ENCODE measurements at regions not wholly inside any gene's neighbourhood (a gene's known extent, or its start where the extent isn't known, plus 50 kb on each side); places are given as distances from the start of the nearest gene placed in this dataset.

DNA sequence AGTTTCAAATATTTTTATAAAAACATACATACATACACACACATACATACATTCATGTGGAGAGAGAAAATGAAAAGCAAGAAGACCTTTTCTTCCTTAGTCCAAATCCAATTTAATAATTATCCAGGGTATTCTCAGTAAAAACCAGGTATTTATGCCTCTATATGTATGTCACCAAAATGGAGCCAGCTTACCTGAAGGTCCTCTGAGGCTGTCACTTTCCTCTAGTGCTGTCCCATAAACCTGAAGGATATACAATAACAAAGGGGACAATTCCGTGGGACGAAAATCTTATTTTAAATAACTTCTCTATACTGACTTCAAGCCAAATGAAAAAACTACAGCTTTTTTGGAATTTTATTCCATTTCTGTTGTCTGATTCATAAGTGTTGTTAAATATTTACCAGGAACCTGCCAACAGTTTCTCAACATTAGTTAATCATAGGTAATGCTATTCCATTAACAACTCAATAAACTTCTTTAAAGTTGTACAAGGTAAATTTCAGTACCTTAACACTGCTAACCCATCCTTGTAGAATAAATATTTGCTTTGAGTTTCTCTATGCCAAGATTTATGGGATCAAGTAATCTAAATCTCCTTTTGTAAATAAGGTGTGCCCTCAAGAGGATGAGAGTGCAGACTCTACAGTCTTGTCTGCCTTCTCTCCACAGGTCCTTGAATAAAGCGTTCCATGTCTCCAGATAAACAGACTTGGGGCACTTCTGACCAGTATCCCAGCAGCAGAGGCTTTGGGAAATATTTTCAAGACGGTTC, 260.3 kb downstream of the AHR start:
- CTCF ChIA-PET (ENCODE audit: unreplicated experiment): no interaction called here
- Histone ChIP-seq H4K20me1 (ENCODE audit: insufficient read depth, low read length) (no peaks in the 10 kb centered on the region), H3K79me2 (ENCODE audit: insufficient read depth, low read depth, low read length) (no peaks in the 10 kb centered on the region), H3K4me1 (ENCODE audit: insufficient read depth, low read length, poor library complexity, severe bottlenecking) (no peaks in the 10 kb centered on the region), H2AFZ (ENCODE audit: low read length) (no peak overlapping the region), H3K4me3 (ENCODE audit: low read depth, low read length, poor library complexity, severe bottlenecking) (no peak overlapping the region), H3K9me3 (ENCODE audit: low read length) (no peaks in the 10 kb centered on the region), H3K27ac (ENCODE audit: low read depth, low read length, poor library complexity, severe bottlenecking) (no peak overlapping the region), H3K9me2 (ENCODE audit: insufficient read depth, low read length) (no peaks in the 10 kb centered on the region), H3K4me2 (ENCODE audit: low read length) (no peak overlapping the region), H3K36me3 (ENCODE audit: insufficient read depth, low read length) (no peaks in the 10 kb centered on the region)
- no peak for TF ChIP-seq EZH2phosphoT487 (IDR thresholded peaks at IDR 0.05; ENCODE audit: borderline replicate concordance, low read depth, low read length)
- TF ChIP-seq, protein P1, sequence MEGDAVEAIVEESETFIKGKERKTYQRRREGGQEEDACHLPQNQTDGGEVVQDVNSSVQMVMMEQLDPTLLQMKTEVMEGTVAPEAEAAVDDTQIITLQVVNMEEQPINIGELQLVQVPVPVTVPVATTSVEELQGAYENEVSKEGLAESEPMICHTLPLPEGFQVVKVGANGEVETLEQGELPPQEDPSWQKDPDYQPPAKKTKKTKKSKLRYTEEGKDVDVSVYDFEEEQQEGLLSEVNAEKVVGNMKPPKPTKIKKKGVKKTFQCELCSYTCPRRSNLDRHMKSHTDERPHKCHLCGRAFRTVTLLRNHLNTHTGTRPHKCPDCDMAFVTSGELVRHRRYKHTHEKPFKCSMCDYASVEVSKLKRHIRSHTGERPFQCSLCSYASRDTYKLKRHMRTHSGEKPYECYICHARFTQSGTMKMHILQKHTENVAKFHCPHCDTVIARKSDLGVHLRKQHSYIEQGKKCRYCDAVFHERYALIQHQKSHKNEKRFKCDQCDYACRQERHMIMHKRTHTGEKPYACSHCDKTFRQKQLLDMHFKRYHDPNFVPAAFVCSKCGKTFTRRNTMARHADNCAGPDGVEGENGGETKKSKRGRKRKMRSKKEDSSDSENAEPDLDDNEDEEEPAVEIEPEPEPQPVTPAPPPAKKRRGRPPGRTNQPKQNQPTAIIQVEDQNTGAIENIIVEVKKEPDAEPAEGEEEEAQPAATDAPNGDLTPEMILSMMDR (conservative IDR thresholded peaks at IDR 0.05; ENCODE audit: low read length): no peak
- DNase-seq (ENCODE audit: low spot score): no peak
- intact Hi-C loops (cut with micrococcal nuclease; ENCODE audit: unreplicated experiment): no loop called here
- POLR2A ChIA-PET: no interaction called here
- no TSS peak for BruUV-seq (replicated peaks)

DNA sequence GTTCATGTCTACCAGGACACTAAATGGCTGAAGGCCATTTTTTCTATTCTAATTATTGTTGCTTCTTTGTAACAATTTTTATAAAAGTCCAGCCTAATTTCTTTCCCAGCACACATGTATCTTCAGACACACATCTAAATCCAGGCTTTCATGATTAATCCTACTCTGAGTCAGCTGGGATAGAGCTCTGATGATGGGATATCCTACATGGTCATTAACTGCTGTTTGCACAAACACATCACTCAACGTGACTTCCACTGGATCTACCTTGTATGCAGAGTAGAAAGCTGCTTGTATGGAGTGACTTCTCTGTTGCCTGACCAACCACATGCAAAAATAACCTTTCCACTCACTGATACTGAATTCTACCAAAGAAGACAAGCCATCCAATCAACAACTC, 260.9 kb downstream of the AHR start:
- Histone ChIP-seq H3K36me3 (ENCODE audit: insufficient read depth, low read length) (no peaks in the 10 kb centered on the region), H3K79me2 (ENCODE audit: insufficient read depth, low read depth, low read length) (no peaks in the 10 kb centered on the region), H3K4me2 (ENCODE audit: low read length) (no peak overlapping the region), H3K4me3 (ENCODE audit: low read depth, low read length, poor library complexity, severe bottlenecking) (no peak overlapping the region), H3K9me3 (ENCODE audit: low read length) (no peaks in the 10 kb centered on the region), H2AFZ (ENCODE audit: low read length) (no peak overlapping the region), H3K4me1 (ENCODE audit: insufficient read depth, low read length, poor library complexity, severe bottlenecking) (no peaks in the 10 kb centered on the region), H3K27ac (ENCODE audit: low read depth, low read length, poor library complexity, severe bottlenecking) (no peak overlapping the region), H4K20me1 (ENCODE audit: insufficient read depth, low read length) (no peaks in the 10 kb centered on the region), H3K9me2 (ENCODE audit: insufficient read depth, low read length) (no peaks in the 10 kb centered on the region)
- intact Hi-C loops (cut with micrococcal nuclease; ENCODE audit: unreplicated experiment): no loop called here
- DNase-seq (ENCODE audit: low spot score): no peak
- ChIA-PET CTCF (ENCODE audit: unreplicated experiment) (no interaction called here), POLR2A (no interaction called here)
- BruUV-seq (replicated peaks): no TSS peak
- TF ChIP-seq, protein P1 (conservative IDR thresholded peaks at IDR 0.05; ENCODE audit: low read length): no peak
- TF ChIP-seq EZH2phosphoT487 (IDR thresholded peaks at IDR 0.05; ENCODE audit: borderline replicate concordance, low read depth, low read length): no peak

DNA sequence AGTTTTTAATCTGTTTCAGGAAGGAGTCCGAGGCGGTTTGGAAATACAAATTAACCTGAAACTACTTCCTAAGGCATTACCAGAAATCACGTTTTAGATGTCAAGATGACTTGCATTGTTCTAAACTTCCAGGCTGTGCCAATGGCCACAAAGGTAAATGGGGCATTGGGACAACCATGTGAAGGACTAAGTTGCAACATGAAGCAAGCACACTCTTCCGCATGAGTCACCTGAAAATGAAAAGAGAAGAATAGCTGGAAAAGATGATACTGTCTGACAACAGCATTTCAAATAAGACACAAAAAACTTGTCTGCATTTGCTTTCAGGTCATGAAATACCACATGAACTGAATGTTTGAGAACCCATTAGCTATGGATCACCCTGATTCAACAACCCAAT, 262.1 kb downstream of the AHR start:
- no peaks in the 10 kb centered on the region for H3K36me3 ChIP-seq (ENCODE audit: insufficient read depth, low read length)
- intact Hi-C loops (cut with micrococcal nuclease; ENCODE audit: unreplicated experiment): no loop called here
- H3K4me1 ChIP-seq (ENCODE audit: insufficient read depth, low read length, poor library complexity, severe bottlenecking): no peaks in the 10 kb centered on the region
- H3K9me3 ChIP-seq (ENCODE audit: low read length): no peaks in the 10 kb centered on the region
- no peak overlapping the region for H3K4me2 ChIP-seq (ENCODE audit: low read length)
- no peak for TF ChIP-seq EZH2phosphoT487 (IDR thresholded peaks at IDR 0.05; ENCODE audit: borderline replicate concordance, low read depth, low read length)
- TF ChIP-seq, protein P1 (conservative IDR thresholded peaks at IDR 0.05; ENCODE audit: low read length): no peak
- H3K27ac ChIP-seq (ENCODE audit: low read depth, low read length, poor library complexity, severe bottlenecking): no peak overlapping the region
- no peak overlapping the region for H2AFZ ChIP-seq (ENCODE audit: low read length)
- no TSS peak for BruUV-seq (replicated peaks)
- no peaks in the 10 kb centered on the region for H4K20me1 ChIP-seq (ENCODE audit: insufficient read depth, low read length)
- no peaks in the 10 kb centered on the region for H3K79me2 ChIP-seq (ENCODE audit: insufficient read depth, low read depth, low read length)
- no peak for DNase-seq (ENCODE audit: low spot score)
- H3K4me3 ChIP-seq (ENCODE audit: low read depth, low read length, poor library complexity, severe bottlenecking): no peak overlapping the region
- H3K9me2 ChIP-seq (ENCODE audit: insufficient read depth, low read length): no peaks in the 10 kb centered on the region
- ChIA-PET POLR2A (interaction anchor here (0.6 kb wide), 1 partner anchor 57 kb away, joined by 3 read pairs; no protein-coding TSS in a partner anchor), CTCF (ENCODE audit: unreplicated experiment) (no interaction called here)

Data from OCI-LY7 (cell line).